ENCODE measurements at regions not wholly inside any gene's neighbourhood (a gene's known extent, or its start where the extent isn't known, plus 50 kb on each side); places are given as distances from the start of the nearest gene placed in this dataset.

DNA sequence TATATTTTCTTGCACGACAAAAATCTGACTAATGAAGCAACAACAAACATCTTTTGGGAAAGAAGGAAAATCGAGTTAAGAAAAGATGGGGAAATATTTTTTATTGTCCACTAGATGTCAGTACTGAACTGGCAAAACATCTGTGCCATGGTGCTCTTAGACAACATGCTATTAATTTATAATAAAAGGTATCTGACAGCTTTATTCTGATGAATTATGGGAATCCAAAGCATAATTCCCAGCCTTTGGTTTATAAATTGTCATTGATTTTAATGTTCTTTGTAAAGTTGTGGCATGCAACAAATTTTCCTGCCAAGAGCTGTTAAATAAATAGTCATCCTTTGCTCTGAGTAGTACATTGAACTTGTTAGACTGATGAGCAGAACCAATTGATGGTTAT, 231.2 kb downstream of the ETNK1 start:
- FAIRE-seq (peak; percentile 56), DNase-seq (ENCODE audit: low read depth, low spot score) (no peak)
- dilution Hi-C loops (cut with MboI; ENCODE audit: extremely low pct_ligation_motif_present, low sequenced_read_pairs): no loop called here
- no peaks in the 10 kb centered on the region for H3K79me2 ChIP-seq (ENCODE audit: control insufficient read depth, insufficient read depth, low read length)
- H2AFZ ChIP-seq (ENCODE audit: control insufficient read depth, low read length): no peak overlapping the region
- H3K9me3 ChIP-seq (ENCODE audit: control insufficient read depth, low read depth, low read length): no peaks in the 10 kb centered on the region
- no peaks in the 10 kb centered on the region for H4K20me1 ChIP-seq (ENCODE audit: control insufficient read depth, extremely low read depth, insufficient read depth, low read length)
- TF ChIP-seq, protein P1, sequence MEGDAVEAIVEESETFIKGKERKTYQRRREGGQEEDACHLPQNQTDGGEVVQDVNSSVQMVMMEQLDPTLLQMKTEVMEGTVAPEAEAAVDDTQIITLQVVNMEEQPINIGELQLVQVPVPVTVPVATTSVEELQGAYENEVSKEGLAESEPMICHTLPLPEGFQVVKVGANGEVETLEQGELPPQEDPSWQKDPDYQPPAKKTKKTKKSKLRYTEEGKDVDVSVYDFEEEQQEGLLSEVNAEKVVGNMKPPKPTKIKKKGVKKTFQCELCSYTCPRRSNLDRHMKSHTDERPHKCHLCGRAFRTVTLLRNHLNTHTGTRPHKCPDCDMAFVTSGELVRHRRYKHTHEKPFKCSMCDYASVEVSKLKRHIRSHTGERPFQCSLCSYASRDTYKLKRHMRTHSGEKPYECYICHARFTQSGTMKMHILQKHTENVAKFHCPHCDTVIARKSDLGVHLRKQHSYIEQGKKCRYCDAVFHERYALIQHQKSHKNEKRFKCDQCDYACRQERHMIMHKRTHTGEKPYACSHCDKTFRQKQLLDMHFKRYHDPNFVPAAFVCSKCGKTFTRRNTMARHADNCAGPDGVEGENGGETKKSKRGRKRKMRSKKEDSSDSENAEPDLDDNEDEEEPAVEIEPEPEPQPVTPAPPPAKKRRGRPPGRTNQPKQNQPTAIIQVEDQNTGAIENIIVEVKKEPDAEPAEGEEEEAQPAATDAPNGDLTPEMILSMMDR (optimal IDR thresholded peaks at IDR 0.05 in 1 of 3, IDR thresholded peaks at IDR 0.05 in 1 of 3, conservative IDR thresholded peaks at IDR 0.05 in 1 of 3; ENCODE audit: extremely low read depth in 1 of 3, insufficient read depth in 2 of 3, low read length in 3 of 3): peak in 2 of 3 experiments; percentile 38 to 45
- TF ChIP-seq EZH2 (IDR thresholded peaks at IDR 0.05; ENCODE audit: low read length): no peak
- H3K9me1 ChIP-seq (ENCODE audit: control insufficient read depth, extremely low read depth, insufficient read depth, low read length): no peaks in the 10 kb centered on the region
- H3K4me1 ChIP-seq (ENCODE audit: control insufficient read depth, extremely low read depth, insufficient read depth, low read length): peaks cover 11% of the 10 kb centered on the region
- no peak overlapping the region for H3K27ac ChIP-seq (ENCODE audit: control insufficient read depth, insufficient read depth, low read length)
- H3K4me2 ChIP-seq (ENCODE audit: control insufficient read depth, extremely low read depth, insufficient read depth, low read depth, low read length): no peak overlapping the region
- no peaks in the 10 kb centered on the region for H3K36me3 ChIP-seq (ENCODE audit: control insufficient read depth in 2 of 2, extremely low read depth in 1 of 2, insufficient read depth in 2 of 2, low read length in 2 of 2)
- no peak overlapping the region for H3K9ac ChIP-seq (ENCODE audit: control insufficient read depth, extremely low read depth, insufficient read depth, low read length)
- no peaks in the 10 kb centered on the region for H3K27me3 ChIP-seq (ENCODE audit: control insufficient read depth, extremely low read depth, insufficient read depth, low read length)
- no peak overlapping the region for H3K4me3 ChIP-seq (ENCODE audit: control insufficient read depth in 2 of 3, extremely low read depth in 1 of 3, insufficient read depth in 2 of 3, low read depth in 1 of 3, low read length in 3 of 3)

DNA sequence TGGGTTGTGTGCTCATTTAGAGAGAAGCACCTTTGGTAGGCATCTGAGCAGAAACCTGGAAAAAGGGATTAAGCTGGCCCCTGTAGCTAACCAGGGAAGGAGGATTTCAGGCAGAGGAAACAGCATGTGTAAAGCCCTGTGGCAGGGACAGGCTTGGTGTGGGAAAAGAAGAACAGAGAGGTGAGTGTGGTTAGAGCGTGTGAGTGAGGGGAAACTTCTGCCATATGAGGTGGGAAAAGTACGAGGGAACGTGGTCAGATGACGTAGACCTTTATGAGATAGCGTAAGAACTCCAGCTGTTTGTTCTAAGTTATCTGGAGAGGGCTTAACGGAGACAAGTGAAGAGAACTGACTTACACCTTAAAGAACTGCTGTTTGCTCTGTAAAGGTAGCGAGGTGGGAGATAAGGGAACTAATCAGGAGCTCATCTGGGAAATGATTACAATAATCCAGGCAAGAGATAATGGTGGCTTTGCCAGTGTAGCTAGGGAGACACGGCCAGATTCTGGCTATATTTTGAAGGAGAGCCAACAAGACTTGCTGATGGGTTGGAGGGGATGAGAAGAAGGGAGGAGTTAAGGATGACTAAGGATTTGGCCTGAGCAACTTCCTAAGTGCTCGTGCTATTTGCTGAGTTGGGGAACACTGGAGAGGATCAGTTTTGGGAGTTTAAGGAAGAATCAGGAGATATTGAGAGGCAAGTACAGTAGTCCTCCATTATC, 234.0 kb downstream of the ETNK1 start:
- TF ChIP-seq EZH2 (IDR thresholded peaks at IDR 0.05; ENCODE audit: low read length): no peak
- TF ChIP-seq, protein P1 (optimal IDR thresholded peaks at IDR 0.05 in 1 of 3, IDR thresholded peaks at IDR 0.05 in 1 of 3, conservative IDR thresholded peaks at IDR 0.05 in 1 of 3; ENCODE audit: extremely low read depth in 1 of 3, insufficient read depth in 2 of 3, low read length in 3 of 3): no peak
- H3K9me3 ChIP-seq (ENCODE audit: control insufficient read depth, low read depth, low read length): no peaks in the 10 kb centered on the region
- peaks cover 8% of the 10 kb centered on the region for H3K4me1 ChIP-seq (ENCODE audit: control insufficient read depth, extremely low read depth, insufficient read depth, low read length)
- FAIRE-seq: peak; percentile 73
- H4K20me1 ChIP-seq (ENCODE audit: control insufficient read depth, extremely low read depth, insufficient read depth, low read length): no peaks in the 10 kb centered on the region
- DNase-seq (ENCODE audit: low read depth, low spot score): no peak
- H3K9me1 ChIP-seq (ENCODE audit: control insufficient read depth, extremely low read depth, insufficient read depth, low read length): no peaks in the 10 kb centered on the region
- H2AFZ ChIP-seq (ENCODE audit: control insufficient read depth, low read length): peak overlapping the region; percentile 16
- no peaks in the 10 kb centered on the region for H3K79me2 ChIP-seq (ENCODE audit: control insufficient read depth, insufficient read depth, low read length)
- no peak overlapping the region for H3K4me3 ChIP-seq (ENCODE audit: control insufficient read depth in 2 of 3, extremely low read depth in 1 of 3, insufficient read depth in 2 of 3, low read depth in 1 of 3, low read length in 3 of 3)
- H3K27ac ChIP-seq (ENCODE audit: control insufficient read depth, insufficient read depth, low read length): no peak overlapping the region
- H3K4me2 ChIP-seq (ENCODE audit: control insufficient read depth, extremely low read depth, insufficient read depth, low read depth, low read length): no peak overlapping the region
- H3K36me3 ChIP-seq (ENCODE audit: control insufficient read depth in 2 of 2, extremely low read depth in 1 of 2, insufficient read depth in 2 of 2, low read length in 2 of 2): no peaks in the 10 kb centered on the region
- dilution Hi-C loops (cut with MboI; ENCODE audit: extremely low pct_ligation_motif_present, low sequenced_read_pairs): no loop called here
- H3K9ac ChIP-seq (ENCODE audit: control insufficient read depth, extremely low read depth, insufficient read depth, low read length): no peak overlapping the region
- H3K27me3 ChIP-seq (ENCODE audit: control insufficient read depth, extremely low read depth, insufficient read depth, low read length): no peaks in the 10 kb centered on the region

Measured in keratinocyte (primary cell).